GM12864 (cell line): ENCODE measurements at regions not wholly inside any gene's neighbourhood (a gene's known extent, or its start where the extent isn't known, plus 50 kb on each side); places are given as distances from the start of the nearest gene placed in this dataset.
A peak's percentile ranks its signal among the peaks of the same experiment; 100 is the strongest.
"Not testable (repeated sequence)": the region's sequence is repeated elsewhere in the genome, so short reads cannot be mapped to it uniquely, and the experiment has no call there.

Source experiments
- DNase-seq: peaks from one replicate; pipeline ENCODE4 v3.0.0-alpha.2; 2011; ENCODE audit warnings: low read depth
- H3K4me3 ChIP-seq: 2 replicates; pipeline ENCODE4 v1.5.1; 2011; ENCODE audit warnings: mild to moderate bottlenecking, low read depth, low read length, control low read depth
- TF ChIP-seq, protein P1 (sequence below): IDR thresholded peaks from 2 replicates; pipeline ENCODE4 v1.5.1; 2011; ENCODE audit warnings: low read depth, mild to moderate bottlenecking, moderate library complexity, low read length, control low read depth, inconsistent platforms; ENCODE audit errors: missing control alignments

- no peak for DNase-seq
- TF ChIP-seq, protein P1, sequence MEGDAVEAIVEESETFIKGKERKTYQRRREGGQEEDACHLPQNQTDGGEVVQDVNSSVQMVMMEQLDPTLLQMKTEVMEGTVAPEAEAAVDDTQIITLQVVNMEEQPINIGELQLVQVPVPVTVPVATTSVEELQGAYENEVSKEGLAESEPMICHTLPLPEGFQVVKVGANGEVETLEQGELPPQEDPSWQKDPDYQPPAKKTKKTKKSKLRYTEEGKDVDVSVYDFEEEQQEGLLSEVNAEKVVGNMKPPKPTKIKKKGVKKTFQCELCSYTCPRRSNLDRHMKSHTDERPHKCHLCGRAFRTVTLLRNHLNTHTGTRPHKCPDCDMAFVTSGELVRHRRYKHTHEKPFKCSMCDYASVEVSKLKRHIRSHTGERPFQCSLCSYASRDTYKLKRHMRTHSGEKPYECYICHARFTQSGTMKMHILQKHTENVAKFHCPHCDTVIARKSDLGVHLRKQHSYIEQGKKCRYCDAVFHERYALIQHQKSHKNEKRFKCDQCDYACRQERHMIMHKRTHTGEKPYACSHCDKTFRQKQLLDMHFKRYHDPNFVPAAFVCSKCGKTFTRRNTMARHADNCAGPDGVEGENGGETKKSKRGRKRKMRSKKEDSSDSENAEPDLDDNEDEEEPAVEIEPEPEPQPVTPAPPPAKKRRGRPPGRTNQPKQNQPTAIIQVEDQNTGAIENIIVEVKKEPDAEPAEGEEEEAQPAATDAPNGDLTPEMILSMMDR, result peak; percentile 12
- H3K4me3 ChIP-seq, result no peak overlapping the region
Observed at GRCh38 chr6:27720607-27721580, 191.3 kb downstream of the OR2B2 start.

GRCh38 chr6:27719039-27719438 is 193.2 kb downstream of the OR2B2 start:
- H3K4me3 ChIP-seq, DNase-seq: not testable (repeated sequence)

GRCh38 chr6:27706431-27706830 is 205.8 kb downstream of the OR2B2 start:
- H3K4me3 ChIP-seq, result no peak overlapping the region
- no peak for DNase-seq
- TF ChIP-seq, protein P1, result no peak

DNA sequence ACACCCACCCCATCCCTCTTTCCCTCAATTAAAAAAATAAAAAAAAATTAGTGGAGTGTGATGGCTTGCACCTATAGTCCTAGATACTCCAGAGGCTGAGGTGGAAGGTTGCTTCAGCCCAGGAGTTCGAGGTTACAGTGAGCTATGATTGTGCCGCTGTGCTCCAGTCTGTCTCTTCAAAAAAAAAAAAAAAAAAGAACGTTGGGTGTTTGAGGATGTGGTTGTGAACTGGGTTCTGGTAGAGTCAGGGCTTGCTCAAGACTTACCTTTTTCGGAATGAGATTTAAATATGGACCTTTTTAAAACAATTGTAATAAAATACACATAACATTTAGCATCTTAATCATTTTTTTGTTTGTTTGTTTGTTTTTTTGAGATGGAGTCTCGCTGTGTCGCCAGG is 211.9 kb downstream of the OR2B2 start:
- H3K4me3 ChIP-seq, result no peak overlapping the region
- DNase-seq, result no peak
- TF ChIP-seq, protein P1, result no peak

GRCh38 chr6:27694547-27694874 is 217.7 kb downstream of the OR2B2 start:
- H3K4me3 ChIP-seq, result peak overlapping the region; percentile 76
- TF ChIP-seq, protein P1, result no peak
- DNase-seq, result no peak

DNA sequence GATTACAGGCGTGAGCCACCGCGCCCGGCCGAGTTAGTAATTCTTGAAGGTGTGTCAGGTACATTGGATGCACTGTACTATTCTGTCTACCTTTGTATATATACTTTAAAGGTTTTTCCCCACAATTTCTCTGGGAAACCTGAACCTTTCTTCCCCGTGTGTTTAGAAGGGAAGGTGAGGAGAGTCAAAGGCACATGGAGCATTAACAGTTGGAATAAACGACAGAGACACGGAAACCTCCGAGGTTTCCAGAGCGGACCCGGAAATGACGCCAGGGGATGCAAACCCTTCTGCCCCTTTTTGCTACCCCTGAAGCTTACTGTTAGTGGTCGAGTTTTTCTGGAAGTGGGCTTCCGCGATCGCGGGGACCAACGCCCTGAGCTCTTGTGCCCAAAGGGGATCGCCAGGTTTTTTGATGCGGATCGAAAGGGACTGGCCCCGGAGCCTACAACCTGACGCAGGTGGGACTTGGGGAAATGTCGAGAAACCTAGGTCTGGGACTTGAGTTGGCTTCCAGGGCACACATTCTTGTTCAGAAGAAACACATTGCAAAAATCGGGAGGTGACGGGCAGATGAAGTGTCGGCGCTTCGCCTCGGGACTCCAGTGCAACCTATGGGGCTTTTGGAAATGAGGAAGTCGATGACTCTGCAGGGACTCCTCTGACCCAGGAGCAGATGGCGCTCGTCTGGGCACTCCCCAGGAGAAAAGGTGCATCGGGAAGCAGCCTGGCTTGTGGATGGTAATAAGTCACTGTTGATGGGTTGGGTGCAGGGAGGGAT is 218.2 kb downstream of the OR2B2 start:
- TF ChIP-seq, protein P1, result peak; percentile 7
- DNase-seq, result no peak

DNA sequence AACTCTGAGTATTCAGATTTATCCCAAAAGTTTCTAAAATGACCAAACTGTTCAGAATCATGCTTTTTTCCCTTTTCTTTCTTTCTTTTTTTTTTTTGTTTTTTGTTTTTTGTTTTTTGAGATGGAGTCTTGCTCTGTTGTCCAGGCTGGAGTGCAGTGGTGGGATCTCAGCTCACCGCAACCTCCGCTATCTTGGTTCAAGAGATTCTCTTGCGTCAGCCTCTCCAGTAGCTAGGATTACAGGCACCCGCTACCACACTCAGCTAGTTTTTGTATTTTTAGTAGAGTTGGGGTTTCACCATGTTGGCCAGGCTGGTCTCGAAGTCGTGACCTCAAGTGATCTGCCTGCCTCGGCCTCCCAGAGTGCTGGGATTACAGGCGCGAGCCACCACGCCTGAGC is 219.2 kb upstream of the ZNF184 start:
- not testable (repeated sequence) for H3K4me3 ChIP-seq, DNase-seq

More for the DNA sequence above, 218.2 kb downstream of the OR2B2 start:
- peak overlapping the region; percentile 76 for H3K4me3 ChIP-seq
